CD4-positive, alpha-beta T cell (primary cell): ENCODE measurements at regions not wholly inside any gene's neighbourhood (a gene's known extent, or its start where the extent isn't known, plus 50 kb on each side); places are given as distances from the start of the nearest gene placed in this dataset.
"Not testable (repeated sequence)": the region's sequence is repeated elsewhere in the genome, so short reads cannot be mapped to it uniquely, and the experiment has no call there.

ENCODE experiments used
- ATAC-seq: fragments of 200-7000 bp; cut with Tn5 transposase; one replicate; pipeline ENCODE4 v1.10.0; 2022; ENCODE audit warnings: mild to moderate bottlenecking; ENCODE audit not compliant: poor library complexity
- CTCF ChIA-PET: fragments of 350-600 bp; sonication (Branson Sonifier 250); formaldehyde crosslinking; loops from one replicate; lab custom pipeline; 2021; ENCODE audit warnings: antibody characterized with exemption, inconsistent platforms; lab: Charles Lee
- POLR2A ChIA-PET: fragments of 350-600 bp; sonication (Branson Sonifier 250); formaldehyde crosslinking; loops from one replicate; lab custom pipeline; 2021; ENCODE audit warnings: antibody characterized with exemption, inconsistent platforms; lab: Charles Lee
- DNase-seq, 14 experiments: peaks; one replicate each; pipeline ENCODE4 v3.0.0-alpha.2; 2013 to 2020; ENCODE audit warnings: mixed read lengths in 2 of 14
- H3K27ac ChIP-seq, 2 donors: one replicate each; pipeline versions ENCODE4 v1.5.1 to v1.7.0; 2013; ENCODE audit warnings: low read length in 2 of 2, low read depth in 1 of 2, mild to moderate bottlenecking in 1 of 2
- H3K27me3 ChIP-seq, 2 experiments: 1 replicate in 1 of 2; 2 replicates in 1 of 2; pipeline versions ENCODE4 v1.6.1 to v1.7.0; 2013; ENCODE audit warnings: low read length in 2 of 2, control low read depth in 1 of 2, mild to moderate bottlenecking in 1 of 2, moderate library complexity in 1 of 2; ENCODE audit not compliant: insufficient read depth in 2 of 2, control insufficient read depth in 1 of 2
- H3K36me3 ChIP-seq: one replicate; pipeline ENCODE4 v1.6.1; 2013; ENCODE audit warnings: low read length, control low read depth; ENCODE audit not compliant: insufficient read depth
- H3K4me1 ChIP-seq: one replicate; pipeline ENCODE4 v1.6.1; 2013; ENCODE audit warnings: low read length, control low read depth; ENCODE audit not compliant: insufficient read depth
- H3K4me3 ChIP-seq: one replicate; pipeline ENCODE4 v1.5.1; 2013; ENCODE audit warnings: mild to moderate bottlenecking, low read length, moderate library complexity
- H3K9me3 ChIP-seq, 2 experiments: 1 replicate in 1 of 2; 2 replicates in 1 of 2; pipeline versions ENCODE4 v1.6.1 to v1.7.0; 2013; ENCODE audit warnings: low read length in 2 of 2, mild to moderate bottlenecking in 2 of 2, control low read depth in 1 of 2, moderate library complexity in 1 of 2; ENCODE audit not compliant: control insufficient read depth in 1 of 2, insufficient read depth in 1 of 2
- H3K27ac Mint-ChIP-seq: one replicate; pipeline ENCODE4 v1.8.0; 2020; ENCODE audit warnings: mixed read lengths
- H3K27me3 Mint-ChIP-seq: one replicate; pipeline ENCODE4 v1.8.0; 2021; ENCODE audit warnings: mixed read lengths
- H3K36me3 Mint-ChIP-seq: one replicate; pipeline ENCODE4 v1.8.0; 2021; ENCODE audit warnings: low read depth, mixed read lengths
- H3K4me1 Mint-ChIP-seq: one replicate; pipeline ENCODE4 v1.8.0; 2021; ENCODE audit warnings: low read depth, mixed read lengths
- H3K4me3 Mint-ChIP-seq: one replicate; pipeline ENCODE4 v1.8.0; 2020; ENCODE audit warnings: mild to moderate bottlenecking, mixed read lengths
- H3K9me3 Mint-ChIP-seq: one replicate; pipeline ENCODE4 v1.8.0; 2020; ENCODE audit warnings: mixed read lengths
- intact Hi-C, 2 experiments: fragments of 100-400 bp; cut with DNase I in 1 of 2; cut with micrococcal nuclease in 1 of 2; formaldehyde crosslinking; loops; one replicate each; pipeline versions ENCODE4 v1.15.1 to v1.9.0; 2023 to 2025; cut with DNase I, micrococcal nuclease

DNA sequence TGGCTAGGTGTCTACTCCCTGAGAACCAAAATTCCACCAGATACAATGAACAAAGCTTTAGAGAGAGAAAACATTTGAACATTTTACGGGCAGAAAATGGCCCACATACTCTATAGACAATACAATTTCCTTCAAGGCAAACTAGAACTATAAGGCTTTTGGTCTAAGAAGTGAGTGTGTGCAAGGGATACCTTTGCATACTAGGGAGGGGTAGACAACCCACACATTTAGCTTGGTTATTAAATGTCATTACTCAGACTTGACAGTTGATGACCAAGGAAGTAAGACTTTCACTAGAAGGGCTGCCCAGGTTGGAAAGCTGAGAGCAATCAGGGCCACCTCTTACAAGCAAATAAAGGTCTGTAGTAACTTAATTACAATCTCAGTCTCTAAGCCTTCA, 64.0 kb upstream of the PLEKHM1 start:
- DNase-seq, H3K4me1 Mint-ChIP-seq, POLR2A ChIA-PET, H3K4me1 ChIP-seq, H3K36me3 ChIP-seq, CTCF ChIA-PET, intact Hi-C loops, H3K4me3 Mint-ChIP-seq, H3K36me3 Mint-ChIP-seq, H3K27me3 Mint-ChIP-seq, H3K4me3 ChIP-seq, H3K9me3 ChIP-seq, H3K27me3 ChIP-seq, ATAC-seq, H3K27ac ChIP-seq, H3K9me3 Mint-ChIP-seq, H3K27ac Mint-ChIP-seq: not testable (repeated sequence)

DNA sequence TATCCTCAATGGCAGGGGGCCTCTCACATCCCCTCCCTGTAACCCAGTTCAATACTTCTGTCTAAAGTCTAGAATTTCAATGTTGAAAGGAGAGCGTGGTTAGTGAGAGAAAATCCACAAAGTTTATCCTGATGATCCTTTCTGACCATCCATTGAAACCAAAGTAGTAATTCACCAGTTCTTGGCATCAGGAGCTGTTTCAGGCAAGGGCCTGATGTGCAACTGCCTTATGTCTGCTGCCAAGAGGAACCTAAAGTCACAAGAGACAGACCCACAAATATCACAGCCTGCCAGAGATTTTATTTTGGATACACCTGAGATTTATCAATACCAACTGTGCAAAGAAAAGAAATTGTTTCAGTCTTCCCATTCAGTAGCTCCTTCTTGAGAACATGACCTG, 68.3 kb upstream of the PLEKHM1 start:
- CTCF ChIA-PET, H3K36me3 Mint-ChIP-seq, H3K4me1 Mint-ChIP-seq, H3K9me3 ChIP-seq, H3K36me3 ChIP-seq, H3K27me3 ChIP-seq, H3K27me3 Mint-ChIP-seq, H3K4me3 Mint-ChIP-seq, H3K4me1 ChIP-seq, ATAC-seq, POLR2A ChIA-PET, H3K9me3 Mint-ChIP-seq, H3K4me3 ChIP-seq, DNase-seq, intact Hi-C loops, H3K27ac Mint-ChIP-seq, H3K27ac ChIP-seq: not testable (repeated sequence)

DNA sequence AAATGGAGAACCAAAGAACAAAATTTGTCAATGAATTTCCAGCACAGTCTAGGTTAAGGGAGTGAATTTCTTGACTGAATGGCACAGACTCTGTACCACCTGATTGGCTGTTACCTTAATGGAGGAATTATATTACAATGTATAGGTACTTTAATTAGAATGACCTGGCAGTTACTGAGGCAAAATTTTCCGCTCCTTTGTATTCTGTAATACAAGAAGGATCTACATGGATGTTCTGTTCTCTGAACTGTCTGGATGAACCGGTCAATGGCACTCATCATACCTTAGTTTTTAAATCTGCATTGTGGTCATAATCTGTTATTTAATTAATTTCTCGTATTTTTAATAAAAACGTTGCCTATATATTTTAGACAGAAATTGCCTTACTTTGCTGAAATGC, 72.3 kb upstream of the PLEKHM1 start:
- ATAC-seq, DNase-seq, H3K9me3 Mint-ChIP-seq, CTCF ChIA-PET, H3K4me1 ChIP-seq, intact Hi-C loops, H3K27me3 Mint-ChIP-seq, H3K36me3 Mint-ChIP-seq, H3K27me3 ChIP-seq, H3K9me3 ChIP-seq, H3K4me3 Mint-ChIP-seq, H3K27ac Mint-ChIP-seq, H3K27ac ChIP-seq, H3K4me3 ChIP-seq, H3K36me3 ChIP-seq: not testable (repeated sequence)
- peaks cover 22% of the 10 kb centered on the region for H3K4me1 Mint-ChIP-seq
- POLR2A ChIA-PET = interaction anchor here (0.7 kb wide), 1 partner anchor 247 kb away, joined by 3 read pairs; no protein-coding TSS in a partner anchor

DNA sequence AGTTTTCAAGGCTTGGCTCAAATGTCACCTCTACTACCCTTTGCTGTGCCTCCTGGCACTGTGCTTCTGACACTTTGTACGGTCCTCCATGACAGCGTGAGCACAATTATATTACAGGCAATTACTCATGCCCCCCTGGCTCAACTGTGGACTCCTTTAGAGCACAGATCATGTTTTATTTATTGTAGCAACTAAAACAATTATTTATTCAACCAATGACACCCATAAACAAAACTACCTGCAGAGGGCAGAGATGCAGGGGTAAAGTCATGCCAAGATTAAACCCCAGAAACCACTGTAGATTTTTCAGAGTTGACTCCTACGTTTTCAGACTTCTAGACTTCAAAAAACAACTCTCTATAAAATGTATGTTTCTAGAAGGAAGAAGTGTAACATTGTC, 72.8 kb upstream of the PLEKHM1 start:
- H3K9me3 Mint-ChIP-seq, H3K27me3 Mint-ChIP-seq, H3K36me3 Mint-ChIP-seq, ATAC-seq, CTCF ChIA-PET, H3K36me3 ChIP-seq, intact Hi-C loops, POLR2A ChIA-PET, H3K4me3 Mint-ChIP-seq, H3K27ac Mint-ChIP-seq, H3K4me3 ChIP-seq, H3K27ac ChIP-seq, H3K27me3 ChIP-seq, H3K4me1 ChIP-seq, H3K9me3 ChIP-seq: not testable (repeated sequence)
- H3K4me1 Mint-ChIP-seq = peaks cover 25% of the 10 kb centered on the region
- DNase-seq = peak in 1 of 14 experiments; percentile 23

DNA sequence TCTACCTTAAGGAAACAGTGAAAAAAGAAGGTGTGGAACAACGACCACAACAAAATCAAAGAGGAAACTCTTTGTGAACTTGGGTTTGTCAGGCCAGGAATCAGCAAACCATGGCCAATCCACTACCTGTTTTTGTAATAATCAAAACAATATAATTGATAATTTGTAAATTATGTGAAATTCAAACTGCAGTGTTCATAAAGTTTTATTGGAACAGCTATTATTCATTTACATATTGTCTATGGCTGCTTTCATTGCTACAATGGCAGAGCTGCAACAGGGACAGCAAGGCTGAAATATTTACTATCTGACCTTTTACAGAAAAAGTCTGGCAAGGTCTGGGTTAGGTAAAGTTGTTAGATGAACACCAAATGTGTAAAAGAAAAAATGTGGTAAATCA, 77.8 kb upstream of the PLEKHM1 start:
- H3K27ac ChIP-seq, H3K36me3 Mint-ChIP-seq, H3K27ac Mint-ChIP-seq, POLR2A ChIA-PET, H3K27me3 Mint-ChIP-seq, H3K9me3 Mint-ChIP-seq, CTCF ChIA-PET, ATAC-seq, H3K4me1 ChIP-seq, H3K36me3 ChIP-seq, H3K27me3 ChIP-seq, H3K4me3 ChIP-seq, H3K9me3 ChIP-seq, intact Hi-C loops, H3K4me3 Mint-ChIP-seq, DNase-seq: not testable (repeated sequence)
- H3K4me1 Mint-ChIP-seq = peaks cover 26% of the 10 kb centered on the region

GRCh38 chr17:45573326-45573725, 82.8 kb upstream of the PLEKHM1 start:
- intact Hi-C loops, H3K27me3 Mint-ChIP-seq, CTCF ChIA-PET, H3K4me3 Mint-ChIP-seq, H3K9me3 ChIP-seq, H3K9me3 Mint-ChIP-seq, H3K27me3 ChIP-seq, H3K4me3 ChIP-seq, DNase-seq, H3K27ac Mint-ChIP-seq, POLR2A ChIA-PET, H3K27ac ChIP-seq, ATAC-seq: not testable (repeated sequence)
- H3K36me3 Mint-ChIP-seq = peaks cover 29% of the 10 kb centered on the region
- H3K4me1 Mint-ChIP-seq = peaks cover 25% of the 10 kb centered on the region
- Histone ChIP-seq H3K4me1 (peaks cover 20% of the 10 kb centered on the region), H3K36me3 (peaks cover 32% of the 10 kb centered on the region)
